Subcutaneous abdominal adipose tissue (tissue), 5 donors: ENCODE measurements at regions not wholly inside any gene's neighbourhood (a gene's known extent, or its start where the extent isn't known, plus 50 kb on each side); places are given as distances from the start of the nearest gene placed in this dataset.

Source experiments
- H3K27ac ChIP-seq: one replicate; pipeline ENCODE4 v1.7.0; 2013; ENCODE audit warnings: low read depth, mild to moderate bottlenecking, inconsistent platforms, low read length, moderate library complexity
- H3K27me3 ChIP-seq, 5 donors: one replicate each; pipeline ENCODE4 v1.7.0; 2013; ENCODE audit warnings: low read length in 5 of 5, inconsistent platforms in 1 of 5; ENCODE audit not compliant: control insufficient read depth in 5 of 5, insufficient read depth in 4 of 5
- H3K36me3 ChIP-seq, 5 donors: one replicate each; pipeline ENCODE4 v1.7.0; 2013; ENCODE audit warnings: low read length in 5 of 5; ENCODE audit not compliant: control insufficient read depth in 5 of 5, insufficient read depth in 5 of 5
- H3K4me1 ChIP-seq, 5 donors: one replicate each; pipeline ENCODE4 v1.7.0; 2013; ENCODE audit warnings: low read length in 5 of 5, mild to moderate bottlenecking in 3 of 5, moderate library complexity in 1 of 5; ENCODE audit not compliant: control insufficient read depth in 5 of 5, insufficient read depth in 5 of 5
- H3K4me3 ChIP-seq, 5 donors: one replicate each; pipeline ENCODE4 v1.7.0; 2013; ENCODE audit warnings: low read length in 5 of 5, low read depth in 1 of 5
- H3K9ac ChIP-seq, 5 donors: one replicate each; pipeline ENCODE4 v1.7.0; 2013; ENCODE audit warnings: low read length in 5 of 5, mild to moderate bottlenecking in 4 of 5, moderate library complexity in 3 of 5
- H3K9me3 ChIP-seq, 5 donors: one replicate each; pipeline ENCODE4 v1.7.0; 2013; ENCODE audit warnings: low read length in 5 of 5; ENCODE audit not compliant: control insufficient read depth in 5 of 5
- donor health status: healthy.
- donor health status: healthy.
- donor health status: healthy.
- donor health status: healthy.
- donor health status: healthy.

GRCh38 chrX:39903937-39904336 lies 193.8 kb downstream of the BCOR start:
- Histone ChIP-seq H3K27ac (no peak overlapping the region), H3K4me3 (no peak overlapping the region), H3K9me3 (peaks cover 0 to 4% (median 0%) of the 10 kb centered on the region in 5 donors), H3K4me1 (peaks cover 7 to 26% (median 21%) of the 10 kb centered on the region in 5 donors), H3K27me3 (peaks cover 6 to 22% (median 14%) of the 10 kb centered on the region in 5 donors), H3K9ac (no peak overlapping the region), H3K36me3 (no peaks in the 10 kb centered on the region)

- peaks cover 0 to 4% (median 0%) of the 10 kb centered on the region in 5 donors for H3K9me3 ChIP-seq
- no peak overlapping the region for H3K27ac ChIP-seq
- peaks cover 7 to 29% (median 21%) of the 10 kb centered on the region in 5 donors for H3K4me1 ChIP-seq
- H3K36me3 ChIP-seq = no peaks in the 10 kb centered on the region
- no peak overlapping the region for H3K9ac ChIP-seq
- H3K27me3 ChIP-seq = peaks cover 6 to 20% (median 14%) of the 10 kb centered on the region in 5 donors
- no peak overlapping the region for H3K4me3 ChIP-seq
Measured at GRCh38 chrX:39904816-39905537, 192.8 kb downstream of the BCOR start.

- no peak overlapping the region for H3K4me3 ChIP-seq
- no peaks in the 10 kb centered on the region for H3K36me3 ChIP-seq
- peaks cover 7 to 28% (median 19%) of the 10 kb centered on the region in 5 donors for H3K4me1 ChIP-seq
- peaks cover 0 to 4% (median 0%) of the 10 kb centered on the region in 5 donors for H3K9me3 ChIP-seq
- H3K27ac ChIP-seq = no peak overlapping the region
- H3K27me3 ChIP-seq = peaks cover 6 to 15% (median 13%) of the 10 kb centered on the region in 5 donors
- H3K9ac ChIP-seq = no peak overlapping the region
Measured at GRCh38 chrX:39905538-39905891, 192.2 kb downstream of the BCOR start.

- Histone ChIP-seq H3K9me3 (peaks cover 0 to 4% (median 0%) of the 10 kb centered on the region in 5 donors), H3K4me1 (peaks cover 7 to 23% (median 17%) of the 10 kb centered on the region in 5 donors), H3K27me3 (peaks cover 5 to 13% (median 10%) of the 10 kb centered on the region in 5 donors), H3K4me3 (no peak overlapping the region), H3K9ac (no peak overlapping the region), H3K36me3 (no peaks in the 10 kb centered on the region), H3K27ac (no peak overlapping the region)
Measured at GRCh38 chrX:39905946-39906345, 191.8 kb downstream of the BCOR start.

GRCh38 chrX:39907964-39908661 lies 189.6 kb downstream of the BCOR start:
- Histone ChIP-seq H3K4me1 (peaks cover 6 to 22% (median 17%) of the 10 kb centered on the region in 5 donors), H3K9ac (peak overlapping the region in 1 of 5 donors; percentile 56), H3K27ac (no peak overlapping the region), H3K9me3 (peaks cover 0 to 7% (median 3%) of the 10 kb centered on the region in 5 donors), H3K4me3 (no peak overlapping the region), H3K36me3 (no peaks in the 10 kb centered on the region), H3K27me3 (peaks cover 0 to 24% (median 6%) of the 10 kb centered on the region in 5 donors)

- H3K27ac ChIP-seq = no peak overlapping the region
- H3K9me3 ChIP-seq = peaks cover 0 to 15% (median 9%) of the 10 kb centered on the region in 5 donors
- peaks cover 0 to 23% (median 11%) of the 10 kb centered on the region in 5 donors for H3K27me3 ChIP-seq
- H3K4me1 ChIP-seq = peaks cover 4 to 22% (median 17%) of the 10 kb centered on the region in 5 donors
- H3K9ac ChIP-seq = no peak overlapping the region
- no peak overlapping the region for H3K4me3 ChIP-seq
- H3K36me3 ChIP-seq = no peaks in the 10 kb centered on the region
Measured at GRCh38 chrX:39909996-39910395, 187.8 kb downstream of the BCOR start.

- no peak overlapping the region for H3K27ac ChIP-seq
- H3K4me1 ChIP-seq = peaks cover 4 to 21% (median 12%) of the 10 kb centered on the region in 5 donors
- H3K4me3 ChIP-seq = no peak overlapping the region
- H3K9ac ChIP-seq = no peak overlapping the region
- H3K27me3 ChIP-seq = peaks cover 0 to 24% (median 11%) of the 10 kb centered on the region in 5 donors
- no peaks in the 10 kb centered on the region for H3K36me3 ChIP-seq
- peaks cover 0 to 15% (median 9%) of the 10 kb centered on the region in 5 donors for H3K9me3 ChIP-seq
Measured at GRCh38 chrX:39910651-39911050, 187.1 kb downstream of the BCOR start.

- peaks cover 0 to 24% (median 11%) of the 10 kb centered on the region in 5 donors for H3K27me3 ChIP-seq
- no peaks in the 10 kb centered on the region for H3K36me3 ChIP-seq
- no peak overlapping the region for H3K9ac ChIP-seq
- H3K4me1 ChIP-seq = peaks cover 4 to 21% (median 6%) of the 10 kb centered on the region in 5 donors
- peaks cover 0 to 15% (median 9%) of the 10 kb centered on the region in 5 donors for H3K9me3 ChIP-seq
- no peak overlapping the region for H3K27ac ChIP-seq
- no peak overlapping the region for H3K4me3 ChIP-seq
Measured at GRCh38 chrX:39911278-39911897, 186.4 kb downstream of the BCOR start.

GRCh38 chrX:39912126-39912525 lies 185.6 kb downstream of the BCOR start:
- H3K36me3 ChIP-seq = no peaks in the 10 kb centered on the region
- peaks cover 0 to 15% (median 10%) of the 10 kb centered on the region in 5 donors for H3K9me3 ChIP-seq
- H3K27me3 ChIP-seq = peaks cover 6 to 27% (median 11%) of the 10 kb centered on the region in 5 donors
- no peak overlapping the region for H3K27ac ChIP-seq
- no peak overlapping the region for H3K4me3 ChIP-seq
- no peak overlapping the region for H3K9ac ChIP-seq
- H3K4me1 ChIP-seq = peaks cover 4 to 21% (median 6%) of the 10 kb centered on the region in 5 donors
